ENCODE measurements at regions not wholly inside any gene's neighbourhood (a gene's known extent, or its start where the extent isn't known, plus 50 kb on each side); places are given as distances from the start of the nearest gene placed in this dataset.

- TF ChIP-seq, protein P1, sequence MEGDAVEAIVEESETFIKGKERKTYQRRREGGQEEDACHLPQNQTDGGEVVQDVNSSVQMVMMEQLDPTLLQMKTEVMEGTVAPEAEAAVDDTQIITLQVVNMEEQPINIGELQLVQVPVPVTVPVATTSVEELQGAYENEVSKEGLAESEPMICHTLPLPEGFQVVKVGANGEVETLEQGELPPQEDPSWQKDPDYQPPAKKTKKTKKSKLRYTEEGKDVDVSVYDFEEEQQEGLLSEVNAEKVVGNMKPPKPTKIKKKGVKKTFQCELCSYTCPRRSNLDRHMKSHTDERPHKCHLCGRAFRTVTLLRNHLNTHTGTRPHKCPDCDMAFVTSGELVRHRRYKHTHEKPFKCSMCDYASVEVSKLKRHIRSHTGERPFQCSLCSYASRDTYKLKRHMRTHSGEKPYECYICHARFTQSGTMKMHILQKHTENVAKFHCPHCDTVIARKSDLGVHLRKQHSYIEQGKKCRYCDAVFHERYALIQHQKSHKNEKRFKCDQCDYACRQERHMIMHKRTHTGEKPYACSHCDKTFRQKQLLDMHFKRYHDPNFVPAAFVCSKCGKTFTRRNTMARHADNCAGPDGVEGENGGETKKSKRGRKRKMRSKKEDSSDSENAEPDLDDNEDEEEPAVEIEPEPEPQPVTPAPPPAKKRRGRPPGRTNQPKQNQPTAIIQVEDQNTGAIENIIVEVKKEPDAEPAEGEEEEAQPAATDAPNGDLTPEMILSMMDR (IDR thresholded peaks at IDR 0.05): no peak
- no peak for TF ChIP-seq POLR2A (IDR thresholded peaks at IDR 0.05)
These were observed 61.4 kb upstream of the IFNG-AS1 start for GRCh38 chr12:67927815-67928214.

Data from ovary (tissue), 3 donors.